ENCODE measurements at regions not wholly inside any gene's neighbourhood (a gene's known extent, or its start where the extent isn't known, plus 50 kb on each side); places are given as distances from the start of the nearest gene placed in this dataset.
"Not testable (repeated sequence)": the region's sequence is repeated elsewhere in the genome, so short reads cannot be mapped to it uniquely, and the experiment has no call there.

DNA sequence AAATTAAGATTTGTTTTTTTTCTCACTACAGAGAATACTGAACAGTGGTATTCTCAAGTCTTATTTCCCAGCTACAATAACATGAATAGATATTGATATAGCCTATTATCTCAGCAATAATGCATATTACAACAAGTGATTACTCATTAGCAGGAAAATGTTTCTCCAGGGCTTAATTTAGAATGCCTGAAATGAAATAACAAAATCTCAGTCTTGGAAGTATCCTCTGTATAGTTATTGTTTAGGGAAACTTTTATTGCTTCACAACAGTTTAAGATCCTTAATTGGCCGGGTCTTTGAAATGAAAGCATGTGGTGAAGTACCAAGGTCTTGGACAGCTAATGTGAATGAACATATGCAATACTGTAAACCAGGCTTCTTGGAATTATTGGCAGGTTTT lies 79.1 kb upstream of the ZEB1 start:
- Histone ChIP-seq H3K27me3 (no peaks in the 10 kb centered on the region), H3K27ac (no peak overlapping the region), H3K36me3 (no peaks in the 10 kb centered on the region), H3K9me3 (no peaks in the 10 kb centered on the region), H3K4me1 (peaks cover 0 to 9% (median 0%) of the 10 kb centered on the region in 4 donors), H3K4me3 (no peak overlapping the region)
- WGBS, 2 donors: 25 to 65% methylated on average over 1 of the region's 1 CpG
- no peak for DNase-seq
- intact Hi-C loops (cut with DNase I): no loop called here
- no peak for TF ChIP-seq POLR2AphosphoS5 (IDR thresholded peaks at IDR 0.05)
- no peak for TF ChIP-seq EP300 (IDR thresholded peaks at IDR 0.05)
- TF ChIP-seq, protein P1, sequence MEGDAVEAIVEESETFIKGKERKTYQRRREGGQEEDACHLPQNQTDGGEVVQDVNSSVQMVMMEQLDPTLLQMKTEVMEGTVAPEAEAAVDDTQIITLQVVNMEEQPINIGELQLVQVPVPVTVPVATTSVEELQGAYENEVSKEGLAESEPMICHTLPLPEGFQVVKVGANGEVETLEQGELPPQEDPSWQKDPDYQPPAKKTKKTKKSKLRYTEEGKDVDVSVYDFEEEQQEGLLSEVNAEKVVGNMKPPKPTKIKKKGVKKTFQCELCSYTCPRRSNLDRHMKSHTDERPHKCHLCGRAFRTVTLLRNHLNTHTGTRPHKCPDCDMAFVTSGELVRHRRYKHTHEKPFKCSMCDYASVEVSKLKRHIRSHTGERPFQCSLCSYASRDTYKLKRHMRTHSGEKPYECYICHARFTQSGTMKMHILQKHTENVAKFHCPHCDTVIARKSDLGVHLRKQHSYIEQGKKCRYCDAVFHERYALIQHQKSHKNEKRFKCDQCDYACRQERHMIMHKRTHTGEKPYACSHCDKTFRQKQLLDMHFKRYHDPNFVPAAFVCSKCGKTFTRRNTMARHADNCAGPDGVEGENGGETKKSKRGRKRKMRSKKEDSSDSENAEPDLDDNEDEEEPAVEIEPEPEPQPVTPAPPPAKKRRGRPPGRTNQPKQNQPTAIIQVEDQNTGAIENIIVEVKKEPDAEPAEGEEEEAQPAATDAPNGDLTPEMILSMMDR (IDR thresholded peaks at IDR 0.05): no peak
- no peak for TF ChIP-seq POLR2A (IDR thresholded peaks at IDR 0.05)

DNA sequence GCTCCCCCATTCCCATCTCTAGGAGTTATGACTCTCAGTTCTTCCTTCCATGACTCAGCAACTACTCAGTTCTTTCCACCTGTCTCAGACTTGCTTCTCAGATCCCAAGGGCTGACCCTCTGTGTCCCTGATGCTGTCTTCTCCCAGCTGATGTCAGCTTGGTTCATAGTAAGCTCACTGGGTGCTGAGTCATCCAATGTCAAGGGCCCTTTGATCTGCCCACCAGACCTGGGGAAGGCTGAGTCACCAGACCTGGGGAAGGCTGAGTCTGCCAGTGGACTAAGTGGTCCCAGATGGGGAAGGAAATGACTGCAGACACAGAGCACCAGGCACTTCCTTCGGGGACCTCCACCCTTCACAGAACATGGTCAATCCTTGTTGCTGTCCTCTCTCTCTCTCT lies 76.1 kb upstream of the ZEB1 start:
- TF ChIP-seq, protein P1 (IDR thresholded peaks at IDR 0.05): no peak
- TF ChIP-seq EP300 (IDR thresholded peaks at IDR 0.05) (no peak), POLR2A (IDR thresholded peaks at IDR 0.05) (no peak), POLR2AphosphoS5 (IDR thresholded peaks at IDR 0.05) (no peak)
- Histone ChIP-seq H3K36me3 (no peaks in the 10 kb centered on the region), H3K4me3 (no peak overlapping the region), H3K27me3 (no peaks in the 10 kb centered on the region), H3K9me3 (no peaks in the 10 kb centered on the region), H3K4me1 (peaks cover 0 to 9% (median 0%) of the 10 kb centered on the region in 4 donors), H3K27ac (no peak overlapping the region)
- intact Hi-C loops (cut with DNase I): no loop called here
- DNase-seq: no peak
- WGBS, 2 donors: 50 to 67% methylated on average over 1 of the region's 1 CpG

DNA sequence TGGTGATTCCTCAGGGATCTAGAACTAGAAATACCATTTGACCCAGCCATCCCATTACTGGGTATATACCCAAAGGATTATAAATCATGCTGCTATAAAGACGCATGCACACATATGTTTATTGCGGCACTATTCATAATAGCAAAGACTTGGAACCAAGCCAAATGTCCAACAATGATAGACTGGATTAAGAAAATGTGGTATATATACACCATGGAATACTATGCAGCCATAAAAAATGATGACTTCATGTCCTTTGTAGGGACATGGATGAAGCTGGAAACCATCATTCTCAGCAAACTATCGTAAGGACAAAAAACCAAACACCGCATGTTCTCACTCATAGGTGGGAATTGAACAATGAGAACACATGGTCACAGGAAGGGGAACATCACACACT lies 67.9 kb upstream of the ZEB1 start:
- H3K4me3 ChIP-seq; H3K27me3 ChIP-seq; H3K4me1 ChIP-seq; H3K27ac ChIP-seq; H3K9me3 ChIP-seq; intact Hi-C loops (cut with DNase I); DNase-seq; H3K36me3 ChIP-seq: not testable (repeated sequence)
- 80 to 89% methylated on average over 4 of the region's 4 CpGs for WGBS, 2 donors

DNA sequence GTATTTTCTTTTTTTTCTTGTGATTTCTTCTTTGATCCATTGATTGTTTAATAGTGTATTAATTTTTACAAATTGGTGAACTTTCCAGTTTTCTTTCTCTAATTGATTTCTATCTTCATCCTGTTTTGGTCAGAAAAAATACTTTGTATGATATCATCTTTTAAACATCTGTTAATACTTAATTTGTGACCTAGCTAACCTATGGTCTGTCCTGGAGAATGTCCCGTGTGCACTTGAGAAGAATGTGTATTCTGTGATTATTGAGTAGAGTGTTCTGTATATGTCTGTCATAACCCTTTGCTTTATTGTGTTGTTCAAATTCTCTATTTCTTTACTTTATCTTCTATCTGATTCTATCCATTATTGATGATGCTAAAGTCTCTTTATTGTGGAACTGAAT lies 65.8 kb upstream of the ZEB1 start:
- 47 to 65% methylated on average over 1 of the region's 1 CpG for WGBS, 2 donors
- TF ChIP-seq EP300 (IDR thresholded peaks at IDR 0.05) (no peak), POLR2A (IDR thresholded peaks at IDR 0.05) (no peak), POLR2AphosphoS5 (IDR thresholded peaks at IDR 0.05) (no peak)
- intact Hi-C loops (cut with DNase I): no loop called here

DNA sequence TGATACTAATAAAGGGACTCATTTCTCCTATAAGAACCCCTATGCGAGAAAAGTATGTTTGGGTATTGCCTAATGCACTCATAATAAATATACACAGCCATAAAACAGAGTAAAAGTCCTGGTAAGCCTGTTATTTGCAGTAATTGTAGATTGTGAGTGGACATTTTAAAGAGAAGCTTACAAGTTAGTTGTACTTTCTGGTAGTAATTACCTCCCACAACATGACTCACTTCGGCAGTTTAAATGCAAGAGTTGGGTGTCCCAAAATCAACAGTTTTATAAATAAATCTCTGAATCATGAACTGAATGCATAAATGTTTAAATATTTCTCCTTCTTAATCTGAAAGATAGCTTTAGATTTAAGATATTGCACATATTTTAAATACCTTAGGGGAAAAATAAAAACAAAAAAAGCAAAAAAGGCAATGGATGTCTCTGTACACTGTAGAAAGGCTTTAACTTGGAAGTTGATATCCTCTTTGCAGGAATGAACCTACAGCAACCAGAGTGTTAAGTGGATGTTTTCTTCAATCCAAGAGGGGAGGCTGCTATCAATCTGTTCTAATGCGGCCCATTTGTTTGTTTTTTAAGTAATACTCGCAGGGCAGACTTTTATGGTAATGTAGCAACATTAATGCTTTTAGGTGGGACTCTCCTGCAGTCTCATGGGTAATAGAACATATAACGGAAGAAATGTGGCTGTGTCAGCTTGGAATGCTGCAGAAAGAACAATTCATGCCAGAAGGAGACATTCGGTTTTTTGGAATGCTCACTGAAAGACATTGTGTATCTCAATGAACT lies 57.3 kb upstream of the ZEB1 start:
- Histone ChIP-seq H3K27me3 (no peaks in the 10 kb centered on the region), H3K4me1 (peaks cover 0 to 26% (median 19%) of the 10 kb centered on the region in 4 donors), H3K9me3 (no peaks in the 10 kb centered on the region), H3K36me3 (no peaks in the 10 kb centered on the region), H3K4me3 (peak overlapping the region in 1 of 4 donors; percentile 22), H3K27ac (peak overlapping the region in 3 of 4 donors; percentile 5 to 55 (median 48))
- TF ChIP-seq POLR2AphosphoS5 (IDR thresholded peaks at IDR 0.05) (no peak), POLR2A (IDR thresholded peaks at IDR 0.05) (no peak), EP300 (IDR thresholded peaks at IDR 0.05) (no peak)
- TF ChIP-seq, protein P1 (IDR thresholded peaks at IDR 0.05): no peak
- intact Hi-C loops (cut with DNase I): no loop called here
- DNase-seq: no peak
- WGBS, 2 donors: 42 to 62% methylated on average over 6 of the region's 6 CpGs

More for the DNA sequence above, 65.8 kb upstream of the ZEB1 start:
- Histone ChIP-seq H3K27me3 (no peaks in the 10 kb centered on the region), H3K9me3 (no peaks in the 10 kb centered on the region), H3K4me1 (no peaks in the 10 kb centered on the region), H3K36me3 (no peaks in the 10 kb centered on the region), H3K4me3 (no peak overlapping the region), H3K27ac (no peak overlapping the region)
- no peak for DNase-seq

Measured in sigmoid colon (tissue), 6 donors.